Kidney epithelial cell (primary cell): ENCODE measurements at regions not wholly inside any gene's neighbourhood (a gene's known extent, or its start where the extent isn't known, plus 50 kb on each side); places are given as distances from the start of the nearest gene placed in this dataset.

ENCODE experiments used
- DNase-seq: peaks from one replicate; pipeline ENCODE4 v3.0.0-alpha.2; 2010; ENCODE audit warnings: low read depth
- H3K27me3 ChIP-seq: 2 replicates; pipeline ENCODE4 v1.6.0; 2011; ENCODE audit warnings: low read length; ENCODE audit not compliant: control insufficient read depth, insufficient read depth
- H3K36me3 ChIP-seq: 2 replicates; pipeline ENCODE4 v1.5.1; 2011; ENCODE audit warnings: low read length; ENCODE audit not compliant: control insufficient read depth, insufficient read depth
- H3K4me3 ChIP-seq: 2 replicates; pipeline ENCODE4 v1.5.1; 2011; ENCODE audit warnings: low read depth, mild to moderate bottlenecking, control low read depth, low read length
- CTCF ChIP-seq: IDR thresholded peaks from 2 replicates; pipeline ENCODE4 v1.5.1; 2011; ENCODE audit warnings: mild to moderate bottlenecking, moderate library complexity, low read length, control low read depth, inconsistent platforms; ENCODE audit not compliant: insufficient read depth, poor library complexity, severe bottlenecking

- Histone ChIP-seq H3K27me3 (no peaks in the 10 kb centered on the region), H3K4me3 (no peak overlapping the region), H3K36me3 (no peaks in the 10 kb centered on the region)
- TF ChIP-seq CTCF, result no peak
- DNase-seq, result no peak
These were observed 219.2 kb downstream of the ZIC5 start for GRCh38 chr13:99752373-99752772.

DNA sequence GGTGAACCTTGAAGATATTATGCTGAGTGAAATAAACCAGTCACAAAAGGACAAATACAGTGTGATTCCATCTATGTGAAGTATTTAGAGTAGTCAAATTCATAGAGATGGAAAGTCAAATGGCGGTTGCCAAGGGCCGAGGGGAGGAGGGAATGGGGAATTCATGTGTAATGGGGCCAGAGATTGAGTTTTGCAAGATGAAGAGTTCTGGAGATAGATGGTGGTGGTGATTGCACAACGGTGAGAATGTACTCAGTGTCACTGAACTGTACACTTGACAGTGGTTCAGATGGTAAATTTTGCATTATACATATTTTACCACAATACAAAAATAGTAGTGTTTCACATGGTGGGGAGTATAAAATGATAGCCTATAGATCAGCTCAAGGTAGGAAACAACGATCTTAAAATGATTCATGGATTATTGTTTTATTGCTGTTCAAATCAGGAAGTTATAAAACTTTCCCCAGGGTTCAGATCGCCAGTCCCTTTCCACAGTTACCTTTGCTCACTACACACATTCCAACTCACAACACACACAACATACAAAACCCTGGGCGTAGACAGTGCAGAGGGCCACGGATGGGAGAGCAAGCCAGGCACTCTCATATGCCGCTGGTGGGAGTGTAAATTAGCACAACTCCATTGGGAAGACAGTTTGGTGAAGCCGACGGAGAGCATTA is 219.9 kb downstream of the ZIC5 start:
- TF ChIP-seq CTCF, result no peak
- no peak for DNase-seq
- H3K36me3 ChIP-seq, result no peaks in the 10 kb centered on the region
- H3K27me3 ChIP-seq, result no peaks in the 10 kb centered on the region
- H3K4me3 ChIP-seq, result no peak overlapping the region

DNA sequence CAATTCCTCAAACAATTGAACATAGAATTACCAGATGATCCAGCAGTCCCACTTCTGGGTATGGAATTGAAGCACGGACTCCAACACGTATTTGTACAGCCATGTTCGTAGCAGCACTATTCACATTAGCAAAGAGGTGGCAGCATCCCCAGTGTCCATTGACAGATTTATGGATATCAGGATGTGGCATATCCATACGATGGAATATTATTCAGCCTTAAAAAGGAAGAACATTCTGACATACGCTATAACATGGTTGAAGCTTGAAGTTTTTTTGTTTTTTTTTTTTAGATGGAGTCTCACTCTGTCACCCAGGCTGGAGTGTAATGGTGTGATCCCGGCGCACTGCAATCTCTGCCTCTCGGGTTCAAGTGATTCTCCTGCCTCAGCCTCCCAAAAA is 220.6 kb downstream of the ZIC5 start:
- no peaks in the 10 kb centered on the region for H3K27me3 ChIP-seq
- TF ChIP-seq CTCF, result no peak
- DNase-seq, result no peak
- no peak overlapping the region for H3K4me3 ChIP-seq
- H3K36me3 ChIP-seq, result no peaks in the 10 kb centered on the region

DNA sequence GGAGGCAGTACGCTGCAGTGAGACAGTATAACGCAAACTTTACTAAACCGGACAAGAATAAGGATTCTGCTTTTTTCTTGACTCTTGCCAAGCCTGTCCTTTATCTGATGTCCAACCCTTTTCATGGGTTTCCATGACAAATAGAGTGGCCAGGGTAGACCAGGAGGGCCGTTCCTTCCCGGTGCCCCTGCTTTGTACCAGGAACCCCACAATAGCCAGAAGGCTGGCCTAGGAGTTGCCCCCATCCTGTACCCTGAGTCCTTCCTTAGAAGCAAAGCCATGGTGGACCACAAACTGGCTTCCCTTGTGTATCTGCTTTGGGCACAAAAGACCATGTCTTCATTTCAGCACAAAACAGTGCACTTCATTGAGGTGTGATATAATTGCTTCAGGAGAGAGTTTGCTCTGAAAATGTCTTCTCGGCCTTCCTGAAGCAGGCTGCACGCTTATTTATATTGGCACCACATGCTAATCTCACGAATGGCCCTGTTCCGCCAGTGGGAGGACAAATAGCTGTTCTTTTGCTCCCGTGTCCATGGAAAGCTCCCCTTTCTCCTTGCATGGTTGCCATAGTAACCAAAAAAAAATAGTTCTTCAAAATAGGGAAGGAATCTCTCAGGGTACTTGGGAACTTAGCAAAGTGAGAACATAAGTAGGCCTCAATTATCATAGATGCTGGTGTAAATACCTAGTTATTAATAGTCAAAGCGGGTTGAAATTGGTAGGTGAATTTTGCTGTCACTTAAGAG is 222.1 kb downstream of the ZIC5 start:
- no peaks in the 10 kb centered on the region for H3K36me3 ChIP-seq
- no peak overlapping the region for H3K4me3 ChIP-seq
- TF ChIP-seq CTCF, result no peak
- H3K27me3 ChIP-seq, result peaks cover 3% of the 10 kb centered on the region
- DNase-seq, result no peak

DNA sequence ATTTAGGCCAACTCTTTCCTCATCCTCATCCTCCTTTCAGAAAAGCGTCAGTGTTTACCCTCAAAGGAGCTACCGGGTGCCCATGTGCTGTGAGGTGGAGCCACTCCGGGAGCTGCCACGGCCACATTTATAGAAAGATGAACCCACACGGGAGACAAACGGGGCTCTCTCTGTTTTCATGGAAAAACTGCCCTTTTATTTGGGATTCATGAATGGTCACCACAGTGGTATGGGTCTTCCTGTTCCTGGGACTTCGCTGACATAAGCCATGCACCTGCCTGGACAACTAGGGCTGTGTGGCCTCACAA is 224.2 kb downstream of the ZIC5 start:
- H3K27me3 ChIP-seq, result peaks cover 3% of the 10 kb centered on the region
- H3K36me3 ChIP-seq, result no peaks in the 10 kb centered on the region
- TF ChIP-seq CTCF, result no peak
- no peak for DNase-seq
- no peak overlapping the region for H3K4me3 ChIP-seq
